Lower leg skin (tissue), 3 donors: ENCODE measurements at regions not wholly inside any gene's neighbourhood (a gene's known extent, or its start where the extent isn't known, plus 50 kb on each side); places are given as distances from the start of the nearest gene placed in this dataset.

Experiments used
- CTCF ChIP-seq, 3 donors: fragments of 450-650 bp; IDR thresholded peaks; one replicate each; pipeline ENCODE4 v1.5.1; 2016; ENCODE audit warnings: antibody characterized with exemption in 3 of 3, mild to moderate bottlenecking in 3 of 3, moderate library complexity in 2 of 3
- POLR2A ChIP-seq, 2 donors: fragments of 450-650 bp; IDR thresholded peaks; one replicate each; pipeline ENCODE4 v1.6.1; 2016 to 2017; ENCODE audit warnings: antibody characterized with exemption in 2 of 2, mild to moderate bottlenecking in 1 of 2, moderate library complexity in 1 of 2

DNA sequence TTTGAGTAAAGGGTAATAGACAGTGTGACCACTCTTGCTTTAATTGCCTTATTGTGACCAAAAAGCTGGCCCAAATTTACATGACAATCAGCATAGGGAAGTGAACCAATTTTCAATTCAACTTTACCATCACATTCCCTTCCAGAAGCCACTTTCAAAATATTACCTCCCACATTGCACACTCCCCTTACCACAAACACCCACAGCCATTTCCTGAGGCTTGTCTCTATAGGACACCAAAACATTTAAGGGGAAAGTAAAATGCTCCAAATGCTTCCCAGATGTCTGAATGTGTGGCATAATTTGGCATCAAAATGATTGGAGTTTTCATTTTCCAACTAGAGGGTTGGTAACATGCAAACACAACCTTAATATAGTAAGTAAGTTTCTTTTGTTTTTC lies 616.1 kb downstream of the SLC4A3 start:
- TF ChIP-seq CTCF (IDR thresholded peaks at IDR 0.05) = no peak
- no peak for TF ChIP-seq POLR2A (IDR thresholded peaks at IDR 0.05)
